Mesendoderm (in vitro differentiated cells): ENCODE measurements at regions not wholly inside any gene's neighbourhood (a gene's known extent, or its start where the extent isn't known, plus 50 kb on each side); places are given as distances from the start of the nearest gene placed in this dataset.
"Not testable (repeated sequence)": the region's sequence is repeated elsewhere in the genome, so short reads cannot be mapped to it uniquely, and the experiment has no call there.

Experiments
- DNase-seq: peaks from one replicate; pipeline ENCODE4 v3.0.0; 2013
- H2AK5ac ChIP-seq: 2 replicates; pipeline ENCODE4 v1.6.1; 2013; ENCODE audit warnings: low read length, inconsistent platforms
- H2BK120ac ChIP-seq: 2 replicates; pipeline ENCODE4 v1.6.1; 2013; ENCODE audit warnings: low read depth, mild to moderate bottlenecking, low read length, moderate library complexity, mixed read lengths
- H2BK15ac ChIP-seq: replicated peaks from 2 replicates; pipeline ENCODE4 v1.6.1; 2013; ENCODE audit warnings: low read depth, mild to moderate bottlenecking, moderate library complexity
- H2BK5ac ChIP-seq: 2 replicates; pipeline ENCODE4 v1.6.1; 2013; ENCODE audit warnings: low read length, inconsistent platforms
- H3K18ac ChIP-seq: 2 replicates; pipeline ENCODE4 v1.6.1; 2013; ENCODE audit warnings: mild to moderate bottlenecking, low read length, mixed read lengths
- H3K23ac ChIP-seq: one replicate; pipeline ENCODE4 v1.6.1; 2013; ENCODE audit warnings: low read length
- H3K27ac ChIP-seq: 2 replicates; pipeline ENCODE4 v1.5.1; 2013; ENCODE audit warnings: low read depth, mild to moderate bottlenecking, inconsistent platforms, low read length, moderate library complexity
- H3K27me3 ChIP-seq: 2 replicates; pipeline ENCODE4 v1.6.1; 2013; ENCODE audit warnings: low read length, control low read depth, mild to moderate bottlenecking, inconsistent platforms; ENCODE audit not compliant: insufficient read depth, poor library complexity
- H3K36me3 ChIP-seq: 2 replicates; pipeline ENCODE4 v1.6.1; 2013; ENCODE audit warnings: low read length, inconsistent platforms; ENCODE audit not compliant: control insufficient read depth, insufficient read depth
- H3K4ac ChIP-seq: one replicate; pipeline ENCODE4 v1.6.1; 2013; ENCODE audit warnings: low read depth, mild to moderate bottlenecking, low read length, moderate library complexity
- H3K4me1 ChIP-seq: 2 replicates; pipeline ENCODE4 v1.6.1; 2013; ENCODE audit warnings: low read depth, low read length, inconsistent platforms; ENCODE audit not compliant: control insufficient read depth
- H3K4me2 ChIP-seq: 2 replicates; pipeline ENCODE4 v1.6.1; 2013; ENCODE audit warnings: low read length
- H3K4me3 ChIP-seq: 2 replicates; pipeline ENCODE4 v1.5.1; 2013; ENCODE audit warnings: mild to moderate bottlenecking, low read length
- H3K56ac ChIP-seq: one replicate; pipeline ENCODE4 v1.6.1; 2013; ENCODE audit warnings: low read length
- H3K79me1 ChIP-seq: 2 replicates; pipeline ENCODE4 v1.6.1; 2013; ENCODE audit warnings: low read length, inconsistent platforms
- H3K79me2 ChIP-seq: 2 replicates; pipeline ENCODE4 v1.6.1; 2013; ENCODE audit warnings: mild to moderate bottlenecking, low read length; ENCODE audit not compliant: control insufficient read depth, insufficient read depth
- H3K9ac ChIP-seq: 2 replicates; pipeline ENCODE4 v1.6.1; 2013; ENCODE audit warnings: low read length, inconsistent platforms
- H4K5ac ChIP-seq: one replicate; pipeline ENCODE4 v1.6.1; 2013; ENCODE audit warnings: low read length
- H4K8ac ChIP-seq: one replicate; pipeline ENCODE4 v1.6.1; 2013; ENCODE audit warnings: low read depth, mild to moderate bottlenecking, control low read depth, low read length, moderate library complexity
- WGBS: extraction: QIAGEN DNeasy Blood & Tissue Kit; methylation state at CpG from one replicate; pipeline ENCODE4 v1.1.7; 2013; ENCODE audit warnings: low lambda C conversion rate, missing lambda C conversion rate; ENCODE audit not compliant: insufficient coverage; ENCODE audit errors: extremely low coverage; 5-methylcytosine and 5-hydroxymethylcytosine counted together

DNA sequence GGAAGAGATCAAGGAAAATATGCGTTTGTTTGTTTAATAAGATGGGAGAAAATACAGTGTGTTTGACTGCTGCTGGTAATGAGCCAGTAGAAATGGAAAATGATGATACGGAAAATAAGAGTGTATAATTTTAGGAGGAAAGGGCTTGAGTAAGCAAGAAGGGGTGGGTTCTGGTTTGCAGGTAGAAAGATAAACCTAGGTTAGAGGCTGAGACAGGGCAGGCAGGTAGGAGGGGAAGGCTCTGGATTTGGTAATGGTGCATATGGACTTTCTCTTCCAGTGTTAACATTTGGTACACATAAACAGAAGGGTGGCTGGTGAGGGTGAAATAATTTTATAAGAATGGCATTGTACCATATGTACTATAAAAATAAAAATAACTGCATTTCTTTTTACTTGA is 84.4 kb downstream of the SRGAP2 start:
- not testable (repeated sequence) for H3K4ac ChIP-seq, H3K36me3 ChIP-seq, DNase-seq, H3K56ac ChIP-seq, H4K8ac ChIP-seq, H2AK5ac ChIP-seq, H2BK5ac ChIP-seq, H3K23ac ChIP-seq, H3K4me3 ChIP-seq, H3K27ac ChIP-seq, H3K18ac ChIP-seq, H3K4me1 ChIP-seq, H2BK15ac ChIP-seq, H3K79me2 ChIP-seq, H3K9ac ChIP-seq, H3K79me1 ChIP-seq, H2BK120ac ChIP-seq, H4K5ac ChIP-seq, H3K27me3 ChIP-seq, H3K4me2 ChIP-seq
- WGBS: no CpG with 5 or more reads among the region's 2 CpGs

DNA sequence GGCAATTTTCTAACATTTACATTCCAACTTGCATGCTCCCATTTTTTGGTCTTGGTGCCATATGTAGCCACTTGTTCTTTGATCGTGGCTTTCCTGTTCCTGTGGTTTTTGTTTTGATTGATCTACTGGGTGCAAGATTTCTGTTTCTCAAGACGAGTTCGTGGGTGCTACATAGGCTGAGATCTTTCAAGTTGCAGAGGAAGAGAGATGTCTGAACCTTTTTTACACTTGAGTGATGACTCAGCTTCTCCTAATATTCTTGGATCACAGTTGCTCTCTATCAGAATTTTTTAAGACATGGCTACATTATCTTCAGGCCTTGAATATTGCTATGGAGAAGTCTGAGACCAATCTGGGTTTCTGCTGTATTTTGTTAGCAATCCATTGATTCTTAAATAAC is 85.1 kb downstream of the SRGAP2 start:
- H3K9ac ChIP-seq, H3K4me2 ChIP-seq, H4K5ac ChIP-seq, H3K79me1 ChIP-seq, H3K36me3 ChIP-seq, H4K8ac ChIP-seq, H3K4ac ChIP-seq, H3K4me1 ChIP-seq, H2AK5ac ChIP-seq, H3K27ac ChIP-seq, H3K4me3 ChIP-seq, H2BK5ac ChIP-seq, H3K56ac ChIP-seq, H3K18ac ChIP-seq, H3K27me3 ChIP-seq, H3K23ac ChIP-seq, H2BK15ac ChIP-seq, H2BK120ac ChIP-seq, DNase-seq, H3K79me2 ChIP-seq: not testable (repeated sequence)
- WGBS: no CpG with 5 or more reads among the region's 3 CpGs

DNA sequence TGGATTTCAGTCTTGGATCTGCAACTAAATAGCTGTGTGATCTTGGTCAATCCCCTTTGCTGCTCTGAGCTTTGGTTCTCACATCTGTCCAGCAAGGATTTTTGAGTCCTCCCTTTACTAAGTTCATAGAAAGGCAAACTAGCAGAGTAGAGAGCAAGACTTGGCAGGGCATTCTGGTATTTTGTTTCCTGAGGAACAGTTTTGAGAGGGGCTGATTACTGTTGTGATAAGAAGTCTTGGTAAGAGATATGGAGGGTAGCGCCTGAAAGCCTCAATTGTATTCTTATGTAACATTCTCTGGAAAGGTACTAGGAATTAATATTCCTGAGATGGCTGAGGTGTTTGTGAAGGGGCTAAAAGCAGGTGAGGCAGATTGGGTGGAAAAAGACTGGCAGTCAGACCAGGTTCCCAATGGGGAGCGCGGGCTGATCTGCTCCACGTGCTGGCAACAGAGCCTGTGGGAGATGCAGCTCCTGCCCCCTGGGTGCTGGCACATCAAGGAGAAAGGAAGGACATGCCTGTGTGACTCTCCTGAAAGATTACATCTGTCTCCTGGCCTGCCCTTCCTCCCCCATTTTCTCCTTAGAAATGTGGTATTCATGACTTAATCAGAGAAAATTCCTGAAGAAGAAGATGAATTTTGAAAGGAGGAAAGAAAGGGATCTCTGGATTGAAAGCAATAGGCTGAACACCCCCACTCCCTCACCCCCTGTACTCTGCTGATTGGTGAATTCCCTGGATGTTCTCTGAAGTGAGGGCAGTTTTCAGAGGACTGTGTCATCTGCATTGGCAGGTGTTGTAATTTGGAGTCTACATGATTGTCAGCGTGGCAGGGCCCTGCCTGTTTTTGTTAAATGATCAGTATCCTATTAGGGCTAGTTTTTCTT is 94.0 kb downstream of the SRGAP2 start:
- WGBS: no CpG with 5 or more reads among the region's 5 CpGs
- H3K4me3 ChIP-seq, H3K79me2 ChIP-seq: not testable (repeated sequence)

DNA sequence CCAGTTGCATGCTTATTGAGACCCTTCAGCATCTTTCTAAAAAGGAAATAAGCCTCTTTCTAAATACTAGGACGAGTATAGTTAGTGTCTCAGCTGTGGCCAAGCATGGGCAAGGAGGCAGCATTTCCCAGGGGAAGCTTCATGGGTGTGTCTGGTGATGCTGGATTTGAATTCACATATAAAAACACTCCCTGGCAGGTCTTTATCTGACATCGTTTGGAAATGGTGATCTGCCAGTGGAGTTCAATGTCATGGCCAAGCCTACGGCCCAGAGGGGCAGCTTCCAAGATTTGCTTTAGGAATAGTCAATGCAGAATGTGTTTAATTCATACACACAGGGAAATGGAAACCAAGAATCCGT is 94.7 kb downstream of the SRGAP2 start:
- H3K18ac ChIP-seq, H3K4ac ChIP-seq, H3K27me3 ChIP-seq, H3K27ac ChIP-seq, H3K4me1 ChIP-seq, H2BK15ac ChIP-seq, H3K56ac ChIP-seq, H3K9ac ChIP-seq, DNase-seq, H2AK5ac ChIP-seq, H3K79me1 ChIP-seq, H3K23ac ChIP-seq, H3K79me2 ChIP-seq, H4K5ac ChIP-seq, H3K36me3 ChIP-seq, H3K4me2 ChIP-seq, H2BK120ac ChIP-seq, H2BK5ac ChIP-seq, H4K8ac ChIP-seq, H3K4me3 ChIP-seq: not testable (repeated sequence)
- no CpG with 5 or more reads among the region's 4 CpGs for WGBS

More for the DNA sequence above, 94.0 kb downstream of the SRGAP2 start:
- not testable (repeated sequence) for H3K79me1 ChIP-seq, H4K8ac ChIP-seq, H2BK5ac ChIP-seq, H3K27ac ChIP-seq, H3K23ac ChIP-seq, DNase-seq, H3K27me3 ChIP-seq, H3K4me1 ChIP-seq, H3K36me3 ChIP-seq, H2BK120ac ChIP-seq, H3K56ac ChIP-seq, H2AK5ac ChIP-seq, H3K9ac ChIP-seq, H2BK15ac ChIP-seq, H3K4me2 ChIP-seq, H3K4ac ChIP-seq, H3K18ac ChIP-seq, H4K5ac ChIP-seq

DNA sequence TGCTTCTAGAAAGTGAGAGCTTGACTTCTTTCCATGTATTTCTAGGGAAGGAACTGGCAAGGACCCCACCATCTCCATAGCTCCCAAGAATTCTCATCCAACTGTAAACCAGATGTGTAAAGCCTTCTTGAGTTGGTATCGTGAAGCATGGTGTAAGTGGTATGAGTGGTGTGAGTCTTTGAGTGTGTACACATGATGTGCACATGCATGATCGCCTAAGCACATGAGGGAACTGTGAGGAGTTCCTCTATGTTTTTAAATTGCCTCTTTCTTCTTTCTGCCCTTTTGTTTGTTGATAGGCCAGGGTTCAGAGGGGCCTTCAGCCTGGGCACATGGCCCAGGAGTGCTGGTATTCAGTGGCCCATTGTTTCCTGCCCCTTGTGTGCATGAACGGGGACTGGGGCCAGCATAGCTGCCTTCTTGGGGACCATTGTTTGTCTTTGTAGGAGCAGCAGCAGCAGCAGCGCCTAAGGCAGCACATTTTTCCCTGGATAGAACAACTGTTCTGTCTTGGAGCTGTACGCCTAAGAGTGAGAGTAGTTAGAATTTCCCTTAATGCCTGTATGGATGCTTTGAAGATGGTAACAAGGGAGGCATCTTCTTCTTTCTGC is 95.9 kb downstream of the SRGAP2 start:
- not testable (repeated sequence) for H2BK5ac ChIP-seq, H3K4me3 ChIP-seq, H3K4me1 ChIP-seq, H3K56ac ChIP-seq, H3K79me2 ChIP-seq, H4K8ac ChIP-seq, H2BK15ac ChIP-seq, H3K36me3 ChIP-seq, H2AK5ac ChIP-seq, H3K9ac ChIP-seq, H3K79me1 ChIP-seq, H3K27me3 ChIP-seq, H3K4ac ChIP-seq, H2BK120ac ChIP-seq, H3K4me2 ChIP-seq, DNase-seq, H4K5ac ChIP-seq, H3K18ac ChIP-seq, H3K23ac ChIP-seq, H3K27ac ChIP-seq
- WGBS: no CpG with 5 or more reads among the region's 5 CpGs
